ENCODE measurements at regions not wholly inside any gene's neighbourhood (a gene's known extent, or its start where the extent isn't known, plus 50 kb on each side); places are given as distances from the start of the nearest gene placed in this dataset.

- no peak for TF ChIP-seq EP300 (IDR thresholded peaks at IDR 0.05)
- TF ChIP-seq, protein P1, sequence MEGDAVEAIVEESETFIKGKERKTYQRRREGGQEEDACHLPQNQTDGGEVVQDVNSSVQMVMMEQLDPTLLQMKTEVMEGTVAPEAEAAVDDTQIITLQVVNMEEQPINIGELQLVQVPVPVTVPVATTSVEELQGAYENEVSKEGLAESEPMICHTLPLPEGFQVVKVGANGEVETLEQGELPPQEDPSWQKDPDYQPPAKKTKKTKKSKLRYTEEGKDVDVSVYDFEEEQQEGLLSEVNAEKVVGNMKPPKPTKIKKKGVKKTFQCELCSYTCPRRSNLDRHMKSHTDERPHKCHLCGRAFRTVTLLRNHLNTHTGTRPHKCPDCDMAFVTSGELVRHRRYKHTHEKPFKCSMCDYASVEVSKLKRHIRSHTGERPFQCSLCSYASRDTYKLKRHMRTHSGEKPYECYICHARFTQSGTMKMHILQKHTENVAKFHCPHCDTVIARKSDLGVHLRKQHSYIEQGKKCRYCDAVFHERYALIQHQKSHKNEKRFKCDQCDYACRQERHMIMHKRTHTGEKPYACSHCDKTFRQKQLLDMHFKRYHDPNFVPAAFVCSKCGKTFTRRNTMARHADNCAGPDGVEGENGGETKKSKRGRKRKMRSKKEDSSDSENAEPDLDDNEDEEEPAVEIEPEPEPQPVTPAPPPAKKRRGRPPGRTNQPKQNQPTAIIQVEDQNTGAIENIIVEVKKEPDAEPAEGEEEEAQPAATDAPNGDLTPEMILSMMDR (IDR thresholded peaks at IDR 0.05), result no peak
Observed at GRCh38 chr4:24214796-24215195, 324.9 kb upstream of the PPARGC1A start.

All from ovary (tissue), 3 donors.